Calu3 (cell line): ENCODE measurements at regions not wholly inside any gene's neighbourhood (a gene's known extent, or its start where the extent isn't known, plus 50 kb on each side); places are given as distances from the start of the nearest gene placed in this dataset.

Source experiments
- BruUV-seq: library from RNA; stranded (reverse); fragments of 400-500 nt; replicated peaks from 2 replicates; lab custom pipeline; 2021; lab: Mats Ljungman, UMichigan
- CTCF ChIA-PET: fragments of 300-600 bp; sonication (Branson Sonifier 250); formaldehyde crosslinking; loops from one replicate; lab custom pipeline; 2022; ENCODE audit warnings: antibody characterized with exemption; lab: Charles Lee
- DNase-seq: peaks from one replicate; pipeline ENCODE4 v3.0.0; 2022
- H3K27ac Mint-ChIP-seq: one replicate; pipeline ENCODE4 v1.8.0; 2022; ENCODE audit warnings: mixed read lengths; ENCODE audit not compliant: unreplicated experiment
- H3K27me3 Mint-ChIP-seq: one replicate; pipeline ENCODE4 v1.8.0; 2022; ENCODE audit warnings: mixed read lengths; ENCODE audit not compliant: unreplicated experiment
- H3K36me3 Mint-ChIP-seq: one replicate; pipeline ENCODE4 v1.8.0; 2022; ENCODE audit warnings: mild to moderate bottlenecking, moderate library complexity, mixed read lengths; ENCODE audit not compliant: insufficient read depth, unreplicated experiment
- H3K4me1 Mint-ChIP-seq: one replicate; pipeline ENCODE4 v1.8.0; 2022; ENCODE audit warnings: mild to moderate bottlenecking, low read depth, mixed read lengths; ENCODE audit not compliant: unreplicated experiment
- H3K4me3 Mint-ChIP-seq: one replicate; pipeline ENCODE4 v1.8.0; 2022; ENCODE audit warnings: mild to moderate bottlenecking, low read depth, moderate library complexity, mixed read lengths; ENCODE audit not compliant: unreplicated experiment
- H3K9me3 Mint-ChIP-seq: one replicate; pipeline ENCODE4 v1.8.0; 2022; ENCODE audit warnings: low read depth, mixed read lengths; ENCODE audit not compliant: unreplicated experiment
- CTCF ChIP-seq: fragments of 200-600 bp; IDR thresholded peaks from one replicate; pipeline ENCODE4 v1.8.0; 2022; ENCODE audit warnings: antibody characterized with exemption; ENCODE audit not compliant: unreplicated experiment
- intact Hi-C: fragments of 100-400 bp; cut with micrococcal nuclease; formaldehyde crosslinking; loops from one replicate; pipeline ENCODE4 v1.10.0; 2022; ENCODE audit not compliant: unreplicated experiment

- TF ChIP-seq CTCF = no peak
- CTCF ChIA-PET = no interaction called here
- no peak overlapping the region for H3K27ac Mint-ChIP-seq
- BruUV-seq = no TSS peak
- peaks cover 3% of the 10 kb centered on the region for H3K9me3 Mint-ChIP-seq
- intact Hi-C loops = no loop called here
- no peak for DNase-seq
- no peaks in the 10 kb centered on the region for H3K36me3 Mint-ChIP-seq
- H3K27me3 Mint-ChIP-seq = no peaks in the 10 kb centered on the region
- H3K4me3 Mint-ChIP-seq = no peak overlapping the region
- H3K4me1 Mint-ChIP-seq = no peaks in the 10 kb centered on the region
Measured at GRCh38 chr10:8967061-8967460, 912.6 kb downstream of the GATA3 start.

- no peaks in the 10 kb centered on the region for H3K4me1 Mint-ChIP-seq
- H3K4me3 Mint-ChIP-seq = no peak overlapping the region
- no TSS peak for BruUV-seq
- intact Hi-C loops = no loop called here
- H3K27ac Mint-ChIP-seq = no peak overlapping the region
- no peak for TF ChIP-seq CTCF
- H3K27me3 Mint-ChIP-seq = no peaks in the 10 kb centered on the region
- CTCF ChIA-PET = no interaction called here
- no peak for DNase-seq
- H3K9me3 Mint-ChIP-seq = peaks cover 3% of the 10 kb centered on the region
- H3K36me3 Mint-ChIP-seq = no peaks in the 10 kb centered on the region
Measured at GRCh38 chr10:8969853-8970252, 915.4 kb downstream of the GATA3 start.

GRCh38 chr10:8975535-8975934, 921.0 kb downstream of the GATA3 start:
- CTCF ChIA-PET = no interaction called here
- Mint-ChIP-seq H3K36me3 (no peaks in the 10 kb centered on the region), H3K4me1 (no peaks in the 10 kb centered on the region), H3K27me3 (no peaks in the 10 kb centered on the region), H3K9me3 (peaks cover 3% of the 10 kb centered on the region), H3K4me3 (no peak overlapping the region), H3K27ac (no peak overlapping the region)
- no TSS peak for BruUV-seq
- TF ChIP-seq CTCF = no peak
- no peak for DNase-seq
- intact Hi-C loops = loop anchor here (1.0 kb wide), 1 partner anchor 37 kb away; no protein-coding TSS in a partner anchor

GRCh38 chr10:8978100-8978499, 923.6 kb downstream of the GATA3 start:
- no peak overlapping the region for H3K27ac Mint-ChIP-seq
- CTCF ChIA-PET = interaction anchor here (0.6 kb wide), 1 partner anchor 1045 kb away, joined by 5 read pairs; no protein-coding TSS in a partner anchor
- no peaks in the 10 kb centered on the region for H3K36me3 Mint-ChIP-seq
- no peak for TF ChIP-seq CTCF
- H3K9me3 Mint-ChIP-seq = no peaks in the 10 kb centered on the region
- H3K4me1 Mint-ChIP-seq = no peaks in the 10 kb centered on the region
- no peak overlapping the region for H3K4me3 Mint-ChIP-seq
- intact Hi-C loops = no loop called here
- no peaks in the 10 kb centered on the region for H3K27me3 Mint-ChIP-seq
- BruUV-seq = no TSS peak
- DNase-seq = no peak
